ENCODE measurements at regions not wholly inside any gene's neighbourhood (a gene's known extent, or its start where the extent isn't known, plus 50 kb on each side); places are given as distances from the start of the nearest gene placed in this dataset.

GRCh38 chr13:104809483-104809882, 1726.0 kb downstream of the EFNB2 start:
- no peak for TF ChIP-seq CTCF (IDR thresholded peaks at IDR 0.05)
- no peak for ATAC-seq (ENCODE audit: low FRiP score)

GRCh38 chr13:104805346-104805745, 1730.1 kb downstream of the EFNB2 start:
- no peak for TF ChIP-seq CTCF (IDR thresholded peaks at IDR 0.05)
- DNase-seq (ENCODE audit: low spot score): no peak
- ATAC-seq (ENCODE audit: low FRiP score): no peak

More at GRCh38 chr13:104809483-104809882, 1726.0 kb downstream of the EFNB2 start:
- DNase-seq (ENCODE audit: low spot score): no peak

- TF ChIP-seq CTCF (IDR thresholded peaks at IDR 0.05): no peak
- no peak for ATAC-seq (ENCODE audit: low FRiP score)
- DNase-seq (ENCODE audit: low spot score): no peak
Measured at GRCh38 chr13:104799152-104799551, 1732.9 kb upstream of the SLC10A2 start.

GRCh38 chr13:104798486-104798885, 1732.3 kb upstream of the SLC10A2 start:
- DNase-seq (ENCODE audit: low spot score) (no peak), ATAC-seq (ENCODE audit: low FRiP score) (no peak)
- no peak for TF ChIP-seq CTCF (IDR thresholded peaks at IDR 0.05)

GRCh38 chr13:104796581-104796980, 1730.4 kb upstream of the SLC10A2 start:
- TF ChIP-seq CTCF (IDR thresholded peaks at IDR 0.05): no peak
- ATAC-seq (ENCODE audit: low FRiP score) (no peak), DNase-seq (ENCODE audit: low spot score) (no peak)

GRCh38 chr13:104785952-104786351, 1719.7 kb upstream of the SLC10A2 start:
- no peak for TF ChIP-seq CTCF (IDR thresholded peaks at IDR 0.05)
- DNase-seq (ENCODE audit: low spot score) (no peak), ATAC-seq (ENCODE audit: low FRiP score) (no peak)

- no peak for TF ChIP-seq CTCF (IDR thresholded peaks at IDR 0.05)
- DNase-seq (ENCODE audit: low spot score) (no peak), ATAC-seq (ENCODE audit: low FRiP score) (no peak)
Measured at GRCh38 chr13:104784891-104785290, 1718.7 kb upstream of the SLC10A2 start.

Measured in omental fat pad (tissue), 3 donors.